HEK293T (cell line): ENCODE measurements at regions not wholly inside any gene's neighbourhood (a gene's known extent, or its start where the extent isn't known, plus 50 kb on each side); places are given as distances from the start of the nearest gene placed in this dataset.

Experiments used
- ARNT ChIP-seq: fragments of 450-650 bp; IDR thresholded peaks from 2 replicates; pipeline ENCODE4 v1.6.1; 2017; ENCODE audit warnings: mild to moderate bottlenecking
- ELF4 ChIP-seq: fragments of 450-650 bp; IDR thresholded peaks from 2 replicates; pipeline ENCODE4 v1.6.1; 2017; ENCODE audit warnings: antibody characterized with exemption
- FOXA1 ChIP-seq: fragments of 450-650 bp; IDR thresholded peaks from 2 replicates; pipeline ENCODE4 v1.6.1; 2016; ENCODE audit warnings: mild to moderate bottlenecking
- SP1 ChIP-seq: fragments of 450-650 bp; IDR thresholded peaks from 2 replicates; pipeline ENCODE4 v1.6.1; 2017

- TF ChIP-seq SP1 (no peak), ARNT (no peak), ELF4 (no peak), FOXA1 (no peak)
These were observed 104.4 kb upstream of the IQSEC1 start for GRCh38 chr3:13177641-13178040.
